ENCODE measurements at regions not wholly inside any gene's neighbourhood (a gene's known extent, or its start where the extent isn't known, plus 50 kb on each side); places are given as distances from the start of the nearest gene placed in this dataset.

- TF ChIP-seq CTCF (IDR thresholded peaks at IDR 0.05) (no peak), POLR2A (IDR thresholded peaks at IDR 0.05) (no peak)
Observed at GRCh38 chr14:22456998-22457594, 131.9 kb downstream of the DAD1 start.
